ENCODE measurements at regions not wholly inside any gene's neighbourhood (a gene's known extent, or its start where the extent isn't known, plus 50 kb on each side); places are given as distances from the start of the nearest gene placed in this dataset.

- no peaks in the 10 kb centered on the region for H3K9me3 Mint-ChIP-seq
- no peaks in the 10 kb centered on the region for H3K36me3 Mint-ChIP-seq
- ATAC-seq: no peak
- no peak overlapping the region for H3K27ac Mint-ChIP-seq
- H3K4me1 Mint-ChIP-seq: no peaks in the 10 kb centered on the region
- H3K4me3 Mint-ChIP-seq: no peak overlapping the region
- no peaks in the 10 kb centered on the region for H3K27me3 Mint-ChIP-seq
Measured at GRCh38 chr7:124388751-124389150, 355.9 kb upstream of the TMEM229A start.

- no peak overlapping the region for H3K4me3 Mint-ChIP-seq
Measured at GRCh38 chr7:124387056-124387455, 354.2 kb upstream of the TMEM229A start.

GRCh38 chr7:124379296-124379695 lies 346.4 kb upstream of the TMEM229A start:
- no peaks in the 10 kb centered on the region for H3K36me3 Mint-ChIP-seq
- no peaks in the 10 kb centered on the region for H3K4me1 Mint-ChIP-seq
- no peaks in the 10 kb centered on the region for H3K27me3 Mint-ChIP-seq
- H3K9me3 Mint-ChIP-seq: no peaks in the 10 kb centered on the region
- H3K4me3 Mint-ChIP-seq: no peak overlapping the region
- H3K27ac Mint-ChIP-seq: no peak overlapping the region
- no peak for ATAC-seq

More at GRCh38 chr7:124387056-124387455, 354.2 kb upstream of the TMEM229A start:
- no peaks in the 10 kb centered on the region for H3K36me3 Mint-ChIP-seq
- H3K27ac Mint-ChIP-seq: no peak overlapping the region
- no peak for ATAC-seq
- H3K27me3 Mint-ChIP-seq: no peaks in the 10 kb centered on the region
- H3K4me1 Mint-ChIP-seq: no peaks in the 10 kb centered on the region
- H3K9me3 Mint-ChIP-seq: no peaks in the 10 kb centered on the region

- Mint-ChIP-seq H3K4me3 (no peak overlapping the region), H3K9me3 (no peaks in the 10 kb centered on the region)
- no peak for ATAC-seq
Measured at GRCh38 chr7:124376111-124376510, 343.2 kb upstream of the TMEM229A start.

GRCh38 chr7:124375391-124375790 lies 342.5 kb upstream of the TMEM229A start:
- H3K9me3 Mint-ChIP-seq: no peaks in the 10 kb centered on the region
- no peaks in the 10 kb centered on the region for H3K4me1 Mint-ChIP-seq
- H3K27ac Mint-ChIP-seq: no peak overlapping the region
- no peaks in the 10 kb centered on the region for H3K27me3 Mint-ChIP-seq
- no peak for ATAC-seq
- no peaks in the 10 kb centered on the region for H3K36me3 Mint-ChIP-seq
- no peak overlapping the region for H3K4me3 Mint-ChIP-seq

More at GRCh38 chr7:124376111-124376510, 343.2 kb upstream of the TMEM229A start:
- Mint-ChIP-seq H3K4me1 (no peaks in the 10 kb centered on the region), H3K27ac (no peak overlapping the region), H3K27me3 (no peaks in the 10 kb centered on the region), H3K36me3 (no peaks in the 10 kb centered on the region)

- Mint-ChIP-seq H3K9me3 (peaks cover 10% of the 10 kb centered on the region), H3K27ac (no peak overlapping the region), H3K27me3 (no peaks in the 10 kb centered on the region), H3K36me3 (no peaks in the 10 kb centered on the region), H3K4me3 (no peak overlapping the region), H3K4me1 (no peaks in the 10 kb centered on the region)
- ATAC-seq: no peak
Measured at GRCh38 chr7:124369310-124369709, 336.4 kb upstream of the TMEM229A start.

- ATAC-seq: no peak
- H3K9me3 Mint-ChIP-seq: peaks cover 14% of the 10 kb centered on the region
- H3K27me3 Mint-ChIP-seq: no peaks in the 10 kb centered on the region
- no peak overlapping the region for H3K27ac Mint-ChIP-seq
- no peaks in the 10 kb centered on the region for H3K4me1 Mint-ChIP-seq
- H3K4me3 Mint-ChIP-seq: no peak overlapping the region
- H3K36me3 Mint-ChIP-seq: no peaks in the 10 kb centered on the region
Measured at GRCh38 chr7:124366118-124366517, 333.3 kb upstream of the TMEM229A start.

GRCh38 chr7:124364283-124364682 lies 331.4 kb upstream of the TMEM229A start:
- Mint-ChIP-seq H3K36me3 (no peaks in the 10 kb centered on the region), H3K4me1 (no peaks in the 10 kb centered on the region), H3K9me3 (peaks cover 15% of the 10 kb centered on the region), H3K4me3 (no peak overlapping the region), H3K27ac (no peak overlapping the region), H3K27me3 (no peaks in the 10 kb centered on the region)
- ATAC-seq: no peak

- Mint-ChIP-seq H3K9me3 (no peaks in the 10 kb centered on the region), H3K36me3 (no peaks in the 10 kb centered on the region), H3K4me3 (no peak overlapping the region)
Measured at GRCh38 chr7:124354201-124354600, 321.3 kb upstream of the TMEM229A start.

GRCh38 chr7:124351950-124352349 lies 319.1 kb upstream of the TMEM229A start:
- Mint-ChIP-seq H3K4me3 (no peak overlapping the region), H3K27me3 (no peaks in the 10 kb centered on the region), H3K27ac (no peak overlapping the region)

More at GRCh38 chr7:124354201-124354600, 321.3 kb upstream of the TMEM229A start:
- no peak for ATAC-seq
- Mint-ChIP-seq H3K4me1 (no peaks in the 10 kb centered on the region), H3K27me3 (no peaks in the 10 kb centered on the region), H3K27ac (no peak overlapping the region)

GRCh38 chr7:124349443-124349842 lies 316.6 kb upstream of the TMEM229A start:
- Mint-ChIP-seq H3K4me1 (no peaks in the 10 kb centered on the region), H3K4me3 (no peak overlapping the region), H3K27me3 (no peaks in the 10 kb centered on the region), H3K36me3 (no peaks in the 10 kb centered on the region), H3K27ac (no peak overlapping the region), H3K9me3 (peaks cover 5% of the 10 kb centered on the region)
- no peak for ATAC-seq

More at GRCh38 chr7:124351950-124352349, 319.1 kb upstream of the TMEM229A start:
- Mint-ChIP-seq H3K4me1 (no peaks in the 10 kb centered on the region), H3K36me3 (no peaks in the 10 kb centered on the region), H3K9me3 (no peaks in the 10 kb centered on the region)
- ATAC-seq: no peak

- no peaks in the 10 kb centered on the region for H3K9me3 Mint-ChIP-seq
- H3K4me3 Mint-ChIP-seq: no peak overlapping the region
- no peaks in the 10 kb centered on the region for H3K36me3 Mint-ChIP-seq
- H3K27me3 Mint-ChIP-seq: no peaks in the 10 kb centered on the region
- H3K27ac Mint-ChIP-seq: no peak overlapping the region
- no peak for ATAC-seq
- H3K4me1 Mint-ChIP-seq: no peaks in the 10 kb centered on the region
Measured at GRCh38 chr7:124338861-124339260, 306.0 kb upstream of the TMEM229A start.

- Mint-ChIP-seq H3K36me3 (no peaks in the 10 kb centered on the region), H3K9me3 (peaks cover 16% of the 10 kb centered on the region), H3K27ac (no peak overlapping the region), H3K27me3 (no peaks in the 10 kb centered on the region), H3K4me1 (no peaks in the 10 kb centered on the region), H3K4me3 (no peak overlapping the region)
- ATAC-seq: no peak
Measured at GRCh38 chr7:124330731-124331407, 298.0 kb upstream of the TMEM229A start.

- peaks cover 16% of the 10 kb centered on the region for H3K9me3 Mint-ChIP-seq
- H3K27me3 Mint-ChIP-seq: no peaks in the 10 kb centered on the region
- no peak overlapping the region for H3K27ac Mint-ChIP-seq
- H3K36me3 Mint-ChIP-seq: no peaks in the 10 kb centered on the region
- no peak overlapping the region for H3K4me3 Mint-ChIP-seq
- no peak for ATAC-seq
- H3K4me1 Mint-ChIP-seq: no peaks in the 10 kb centered on the region
Measured at GRCh38 chr7:124328774-124329173, 295.9 kb upstream of the TMEM229A start.

GRCh38 chr7:124324262-124324661 lies 291.4 kb upstream of the TMEM229A start:
- Mint-ChIP-seq H3K27ac (no peak overlapping the region), H3K4me1 (no peaks in the 10 kb centered on the region)
- no peak for ATAC-seq

GRCh38 chr7:124323597-124323996 lies 290.7 kb upstream of the TMEM229A start:
- H3K27me3 Mint-ChIP-seq: no peaks in the 10 kb centered on the region
- H3K4me1 Mint-ChIP-seq: no peaks in the 10 kb centered on the region
- ATAC-seq: no peak
- H3K27ac Mint-ChIP-seq: no peak overlapping the region
- H3K36me3 Mint-ChIP-seq: no peaks in the 10 kb centered on the region
- H3K4me3 Mint-ChIP-seq: no peak overlapping the region
- H3K9me3 Mint-ChIP-seq: peaks cover 8% of the 10 kb centered on the region

More at GRCh38 chr7:124324262-124324661, 291.4 kb upstream of the TMEM229A start:
- no peaks in the 10 kb centered on the region for H3K27me3 Mint-ChIP-seq
- H3K9me3 Mint-ChIP-seq: peaks cover 10% of the 10 kb centered on the region
- no peak overlapping the region for H3K4me3 Mint-ChIP-seq
- H3K36me3 Mint-ChIP-seq: no peaks in the 10 kb centered on the region

Data from stimulated activated memory B cell treated with anti-CD40 and anti-IgM and Interleukin-4, amounts not matched to agents 10 μg/mL and 1 μg/mL and 100 μg/mL, for 72 hours (primary cell).